NT2/D1 (cell line): ENCODE measurements at regions not wholly inside any gene's neighbourhood (a gene's known extent, or its start where the extent isn't known, plus 50 kb on each side); places are given as distances from the start of the nearest gene placed in this dataset.

Source experiments
- YY1 ChIP-seq: IDR thresholded peaks from 2 replicates; pipeline ENCODE4 v1.6.1; 2011; ENCODE audit not compliant: insufficient read length, insufficient read depth
- ZNF274 ChIP-seq: IDR thresholded peaks from 2 replicates; pipeline ENCODE4 v1.6.1; 2011; ENCODE audit warnings: mild to moderate bottlenecking, low read depth, low read length

- TF ChIP-seq ZNF274 (no peak), YY1 (no peak)
Observed at GRCh38 chr6:51141080-51141479, 322.4 kb downstream of the TFAP2B start.
